DND-41 (cell line): ENCODE measurements at regions not wholly inside any gene's neighbourhood (a gene's known extent, or its start where the extent isn't known, plus 50 kb on each side); places are given as distances from the start of the nearest gene placed in this dataset.
"Not testable (repeated sequence)": the region's sequence is repeated elsewhere in the genome, so short reads cannot be mapped to it uniquely, and the experiment has no call there.

Experiments used
- ATAC-seq: fragments of 200-7000 bp; cut with Tn5 transposase; 3 replicates; pipeline ENCODE4 v1.9.1; 2021; ENCODE audit warnings: low read depth; ENCODE audit not compliant: insufficient read depth
- DNase-seq: peaks from one replicate; pipeline ENCODE4 v3.0.0-alpha.2; 2020
- H2AFZ ChIP-seq: 2 replicates; pipeline ENCODE4 v1.6.0; 2012; ENCODE audit warnings: low read depth, low read length
- H3K27ac ChIP-seq: 2 replicates; pipeline ENCODE4 v1.5.1; 2012; ENCODE audit warnings: low read length, inconsistent platforms
- H3K27me3 ChIP-seq: fragments of 200-600 bp; sonication (generic); 2 replicates; pipeline ENCODE4 v1.6.0; 2012; ENCODE audit warnings: low read length, mild to moderate bottlenecking, inconsistent platforms; ENCODE audit not compliant: insufficient read depth, poor library complexity
- H3K36me3 ChIP-seq: 2 replicates; pipeline ENCODE4 v1.5.1; 2012; ENCODE audit warnings: low read length, inconsistent platforms; ENCODE audit not compliant: insufficient read depth
- H3K4me1 ChIP-seq: 2 replicates; pipeline ENCODE4 v1.5.1; 2012; ENCODE audit warnings: mild to moderate bottlenecking, low read length; ENCODE audit not compliant: insufficient read depth
- H3K4me2 ChIP-seq: 2 replicates; pipeline ENCODE4 v1.6.0; 2012; ENCODE audit warnings: mild to moderate bottlenecking, moderate library complexity, low read length, inconsistent platforms; ENCODE audit not compliant: insufficient read depth
- H3K4me3 ChIP-seq, 2 experiments: fragments of 200-600 bp in 1 of 2; shearing (Covaris generic) in 1 of 2; 2 replicates each; pipeline ENCODE4 v1.5.1; 2012 to 2016; ENCODE audit warnings: inconsistent platforms in 2 of 2, low read length in 2 of 2, mild to moderate bottlenecking in 2 of 2, low read depth in 1 of 2, moderate library complexity in 1 of 2
- H3K79me2 ChIP-seq: 2 replicates; pipeline ENCODE4 v1.6.0; 2012; ENCODE audit warnings: low read length, inconsistent platforms; ENCODE audit not compliant: insufficient read depth
- H3K9ac ChIP-seq: 2 replicates; pipeline ENCODE4 v1.6.0; 2012; ENCODE audit warnings: low read depth, mild to moderate bottlenecking, inconsistent platforms, low read length, moderate library complexity
- H3K9me3 ChIP-seq: 2 replicates; pipeline ENCODE4 v1.5.1; 2012; ENCODE audit warnings: low read length, moderate library complexity, mild to moderate bottlenecking, inconsistent platforms; ENCODE audit not compliant: insufficient read depth, severe bottlenecking
- H4K20me1 ChIP-seq: 2 replicates; pipeline ENCODE4 v1.6.0; 2012; ENCODE audit warnings: low read length; ENCODE audit not compliant: insufficient read depth
- CTCF ChIP-seq: IDR thresholded peaks from 2 replicates; pipeline ENCODE4 v1.5.1; 2012; ENCODE audit warnings: borderline replicate concordance, low read length, moderate library complexity, mild to moderate bottlenecking; ENCODE audit not compliant: poor library complexity, severe bottlenecking; ENCODE audit errors: extremely low read depth
- EZH2 ChIP-seq: IDR thresholded peaks from 3 replicates; pipeline ENCODE4 v1.6.1; 2012; ENCODE audit warnings: borderline replicate concordance, low read depth, mild to moderate bottlenecking, moderate library complexity, low read length, inconsistent platforms; ENCODE audit not compliant: severe bottlenecking

GRCh38 chr4:37748485-37748884, 62.3 kb upstream of the RELL1 start:
- Histone ChIP-seq H3K4me3 (no peak overlapping the region; a peak in 1 of 4 replicates), H3K79me2 (no peaks in the 10 kb centered on the region), H3K36me3 (no peaks in the 10 kb centered on the region), H4K20me1 (no peaks in the 10 kb centered on the region), H3K9me3 (peaks cover 5% of the 10 kb centered on the region), H3K4me1 (peaks cover 34% of the 10 kb centered on the region), H3K4me2 (peak overlapping the region; percentile 51), H3K27me3 (no peaks in the 10 kb centered on the region), H2AFZ (no peak overlapping the region; the same call in 1 of the 2 replicates), H3K9ac (peak overlapping the region; percentile 37), H3K27ac (peak overlapping the region; percentile 90)
- ATAC-seq, result peak; percentile 98
- TF ChIP-seq EZH2 (no peak), CTCF (no peak)
- DNase-seq, result peak; percentile 62

- peak overlapping the region; percentile 51 for H3K4me2 ChIP-seq
- no peak; the same call in 2 of the 3 replicates for ATAC-seq
- H3K4me3 ChIP-seq, result no peak overlapping the region; a peak in 1 of 4 replicates
- no peaks in the 10 kb centered on the region for H4K20me1 ChIP-seq
- H3K9ac ChIP-seq, result peak overlapping the region; percentile 37
- no peaks in the 10 kb centered on the region for H3K79me2 ChIP-seq
- no peaks in the 10 kb centered on the region for H3K36me3 ChIP-seq
- H2AFZ ChIP-seq, result peak overlapping the region; percentile 64
- H3K27me3 ChIP-seq, result no peaks in the 10 kb centered on the region
- H3K27ac ChIP-seq, result peak overlapping the region; percentile 90
- peak; percentile 26 for DNase-seq
- H3K9me3 ChIP-seq, result peaks cover 5% of the 10 kb centered on the region
- peaks cover 32% of the 10 kb centered on the region for H3K4me1 ChIP-seq
- TF ChIP-seq EZH2 (no peak), CTCF (no peak)
These were observed 61.7 kb upstream of the RELL1 start for GRCh38 chr4:37747772-37748330.

DNA sequence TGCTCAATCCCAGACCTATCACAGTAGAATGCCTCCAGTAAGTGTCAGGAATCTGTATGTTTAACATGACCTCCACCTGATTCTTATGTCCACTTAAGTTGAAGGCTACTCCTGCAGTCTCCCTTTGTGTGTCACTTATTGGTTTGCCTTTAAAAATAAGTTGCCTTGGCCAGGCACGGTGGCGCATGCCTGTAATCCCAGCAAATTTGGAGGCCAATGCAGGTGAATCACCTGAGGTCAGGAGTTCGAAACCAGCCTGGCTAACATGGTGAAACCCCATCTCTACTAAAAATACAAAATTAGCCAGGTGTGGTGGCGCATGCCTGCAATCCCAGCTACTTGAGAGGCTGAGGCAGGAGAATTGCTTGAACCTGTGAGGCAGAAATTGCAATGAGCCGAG, 60.7 kb upstream of the RELL1 start:
- H3K9ac ChIP-seq, H3K27me3 ChIP-seq, ATAC-seq, H3K4me2 ChIP-seq, H3K4me3 ChIP-seq, H3K36me3 ChIP-seq, H4K20me1 ChIP-seq, H3K79me2 ChIP-seq, H3K9me3 ChIP-seq, DNase-seq, H2AFZ ChIP-seq: not testable (repeated sequence)
- Histone ChIP-seq H3K4me1 (peaks cover 32% of the 10 kb centered on the region), H3K27ac (peak overlapping the region; percentile 90)

DNA sequence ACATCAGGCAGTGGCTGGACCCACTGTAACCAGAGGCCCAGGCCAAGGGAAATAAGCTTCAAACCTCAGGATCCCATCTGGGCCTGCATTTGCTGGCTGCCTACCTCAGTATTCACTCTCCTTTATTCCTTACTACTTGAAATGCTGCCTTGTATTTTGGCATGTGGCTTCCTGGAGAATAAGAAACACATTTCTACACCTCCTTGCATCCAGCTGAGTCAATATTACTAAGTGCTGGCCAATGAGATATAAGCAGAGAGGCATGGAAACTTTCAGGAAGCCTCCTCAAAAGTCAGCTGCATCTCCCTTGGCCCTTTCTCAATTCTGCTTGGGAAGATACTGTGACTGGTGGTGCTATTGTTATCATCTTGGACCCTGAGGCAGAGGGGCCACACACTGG, 59.8 kb upstream of the RELL1 start:
- Histone ChIP-seq H4K20me1 (no peaks in the 10 kb centered on the region), H3K36me3 (no peaks in the 10 kb centered on the region)
- no peak for ATAC-seq

More for the DNA sequence above, 59.8 kb upstream of the RELL1 start:
- Histone ChIP-seq H3K9ac (no peak overlapping the region), H3K4me3 (no peak overlapping the region), H3K4me2 (no peak overlapping the region), H3K9me3 (peaks cover 5% of the 10 kb centered on the region), H3K27ac (peak overlapping the region; percentile 28; the same call in 1 of the 2 replicates), H3K4me1 (peaks cover 32% of the 10 kb centered on the region), H2AFZ (peak overlapping the region; percentile 52; the same call in 1 of the 2 replicates), H3K79me2 (no peaks in the 10 kb centered on the region), H3K27me3 (no peaks in the 10 kb centered on the region)
- no peak for TF ChIP-seq EZH2
- no peak for TF ChIP-seq CTCF
- no peak for DNase-seq
